GM12878 (cell line): ENCODE measurements at regions not wholly inside any gene's neighbourhood (a gene's known extent, or its start where the extent isn't known, plus 50 kb on each side); places are given as distances from the start of the nearest gene placed in this dataset.

ENCODE experiments used
- ATAC-seq: fragments of 200-7000 bp; cut with Tn5 transposase; 3 replicates; pipeline ENCODE4 v1.9.1; 2020; ENCODE audit warnings: mild to moderate bottlenecking, moderate library complexity
- BruUV-seq: library from RNA; stranded (reverse); fragments of 400-500 nt; replicated peaks from 2 replicates; lab custom pipeline; 2021; lab: Mats Ljungman, UMichigan
- CTCF ChIA-PET: fragments of 300-600 bp; sonication (Branson Sonifier 250); formaldehyde crosslinking; extraction: SDS; loops from one replicate; lab custom pipeline; 2021; ENCODE audit warnings: inconsistent platforms; lab: Yijun Ruan, JAX
- POLR2A ChIA-PET: fragments of 350-600 bp; formaldehyde crosslinking; extraction: SDS; loops from one replicate; lab custom pipeline; 2021; ENCODE audit warnings: inconsistent platforms; lab: Charles Lee
- RAD21 ChIA-PET: fragments of 300-600 bp; sonication (Branson Sonifier 250); formaldehyde crosslinking; loops from one replicate; lab custom pipeline; 2023; ENCODE audit warnings: antibody characterized with exemption; ENCODE audit not compliant: unreplicated experiment; lab: Charles Lee
- SMC1A ChIA-PET: fragments of 300-600 bp; sonication (Branson Sonifier 250); formaldehyde crosslinking; loops from one replicate; lab custom pipeline; 2023; ENCODE audit not compliant: unreplicated experiment, uncharacterized antibody; lab: Charles Lee
- DNase-seq: peaks from one replicate; pipeline ENCODE4 v3.0.0-alpha.2; 2011; ENCODE audit warnings: low read depth, low spot score
- FAIRE-seq: peaks from 3 replicates; lab custom pipeline; 2011; peaks lifted over from hg19 to GRCh38; lab: Jason Lieb, UNC
- H2AFZ ChIP-seq: 2 replicates; pipeline ENCODE4 v1.6.0; 2011; ENCODE audit warnings: low read depth, low read length, control low read depth; ENCODE audit not compliant: control insufficient read depth
- H3K27ac ChIP-seq: 2 replicates; pipeline ENCODE4 v1.5.1; 2011; ENCODE audit warnings: control low read depth; ENCODE audit not compliant: control insufficient read depth, insufficient read depth
- H3K27me3 ChIP-seq, 2 experiments: replicated peaks in 1 of 2; 2 replicates each; pipeline versions ENCODE4 v1.6.0 to v1.6.1; 2011; ENCODE audit warnings: low read length in 1 of 2; ENCODE audit not compliant: control insufficient read depth in 2 of 2, insufficient read depth in 2 of 2
- H3K36me3 ChIP-seq, 2 experiments: 2 replicates each; pipeline ENCODE4 v1.5.1; 2011; ENCODE audit warnings: low read length in 1 of 2; ENCODE audit not compliant: control insufficient read depth in 2 of 2, insufficient read depth in 2 of 2
- H3K4me1 ChIP-seq: 2 replicates; pipeline ENCODE4 v1.6.1; 2011; ENCODE audit warnings: mild to moderate bottlenecking, low read length, moderate library complexity, mixed read lengths; ENCODE audit not compliant: control insufficient read depth, insufficient read depth
- H3K4me2 ChIP-seq: 2 replicates; pipeline ENCODE4 v1.6.0; 2011; ENCODE audit warnings: control low read depth; ENCODE audit not compliant: control insufficient read depth, insufficient read depth
- H3K4me3 ChIP-seq: fragments of 200-600 bp; sonication (generic); 2 replicates; pipeline ENCODE4 v1.5.1; 2016
- H3K79me2 ChIP-seq: 2 replicates; pipeline ENCODE4 v1.6.0; 2011; ENCODE audit warnings: low read length; ENCODE audit not compliant: control insufficient read depth, insufficient read depth
- H3K9ac ChIP-seq: 2 replicates; pipeline ENCODE4 v1.8.0; 2011; ENCODE audit warnings: low read length, control low read depth, mixed read lengths; ENCODE audit not compliant: control insufficient read depth, insufficient read depth
- H3K9me3 ChIP-seq: replicated peaks from 3 replicates; pipeline ENCODE4 v1.5.1; 2011; ENCODE audit warnings: mild to moderate bottlenecking, low read length; ENCODE audit not compliant: control insufficient read depth, insufficient read depth
- H4K20me1 ChIP-seq: 2 replicates; pipeline ENCODE4 v1.6.0; 2011; ENCODE audit not compliant: control insufficient read depth, insufficient read depth
- BMI1 ChIP-seq: fragments of 450-650 bp; IDR thresholded peaks from 2 replicates; pipeline ENCODE4 v1.6.1; 2016; ENCODE audit warnings: mild to moderate bottlenecking, moderate library complexity, borderline replicate concordance
- GATAD2B ChIP-seq: fragments of 450-650 bp; conservative IDR thresholded peaks from 2 replicates; pipeline ENCODE4 v1.6.1; 2017; ENCODE audit warnings: low read depth, mild to moderate bottlenecking, moderate library complexity
- MLLT1 ChIP-seq: fragments of 450-650 bp; IDR thresholded peaks from 2 replicates; pipeline ENCODE4 v1.6.1; 2016; ENCODE audit warnings: mild to moderate bottlenecking
- MTA2 ChIP-seq: fragments of 450-650 bp; IDR thresholded peaks from 2 replicates; pipeline ENCODE4 v1.6.1; 2016; ENCODE audit warnings: low read depth, mild to moderate bottlenecking, moderate library complexity
- NKRF ChIP-seq: fragments of 450-650 bp; conservative IDR thresholded peaks from 2 replicates; pipeline ENCODE4 v1.6.1; 2017; ENCODE audit warnings: mild to moderate bottlenecking, moderate library complexity
- PAX8 ChIP-seq: fragments of 450-650 bp; IDR thresholded peaks from 2 replicates; pipeline ENCODE4 v1.6.1; 2017; ENCODE audit warnings: mild to moderate bottlenecking, moderate library complexity
- USF1 ChIP-seq: IDR thresholded peaks from 2 replicates; pipeline ENCODE4 v1.6.1; 2011; ENCODE audit warnings: borderline replicate concordance, low read depth, mild to moderate bottlenecking, moderate library complexity, mixed read lengths, low read length; ENCODE audit not compliant: insufficient read depth; ENCODE audit errors: extremely low read length
- WGBS: methylation state at CpG from one replicate; pipeline ENCODE4 v1.1.6; 2016; ENCODE audit warnings: low lambda C conversion rate; ENCODE audit not compliant: insufficient replicate concordance, insufficient coverage; ENCODE audit errors: missing lambda C conversion rate; 5-methylcytosine and 5-hydroxymethylcytosine counted together
- in situ Hi-C: fragments of 300-500 bp; cut with MboI; formaldehyde crosslinking; loops from 9 replicates; pipeline ENCODE4 v1.14.3; 2018; ENCODE audit warnings: mixed read lengths
- intact Hi-C: fragments of 100-400 bp; cut with micrococcal nuclease; formaldehyde crosslinking; loops from one replicate; pipeline ENCODE4 v1.14.2; 2022; ENCODE audit not compliant: unreplicated experiment
- TF ChIP-seq, protein P1 (sequence below): IDR thresholded peaks from 2 replicates; pipeline ENCODE4 v1.6.1; 2012; ENCODE audit warnings: low read depth, low read length, improper control_type of control experiment

DNA sequence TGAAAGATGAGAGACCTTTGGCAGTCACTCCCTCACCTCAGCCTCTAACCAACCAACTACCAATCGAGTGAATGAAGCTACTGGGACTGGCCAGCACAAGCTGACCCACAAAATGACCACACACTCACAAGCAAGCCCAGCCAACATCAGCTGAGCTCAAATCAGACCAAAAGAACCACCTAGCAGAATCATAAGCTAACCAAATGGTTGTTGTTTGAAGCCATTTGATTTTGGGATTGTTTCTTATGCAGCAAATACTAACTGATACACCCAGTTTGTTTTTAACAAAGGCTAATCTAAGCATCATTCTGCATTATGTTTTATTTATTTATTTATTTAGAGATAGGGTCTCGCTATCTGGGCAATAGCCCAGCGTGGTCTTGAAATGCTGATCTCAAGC lies 310.4 kb downstream of the SETD4 start:
- ATAC-seq = no peak
- 1% methylated on average over 3 of the region's 3 CpGs for WGBS

GRCh38 chr21:35748678-35749314 lies 311.5 kb downstream of the SETD4 start:
- Histone ChIP-seq H3K9me3 (no peaks in the 10 kb centered on the region), H2AFZ (no peak overlapping the region), H3K4me1 (no peaks in the 10 kb centered on the region), H3K36me3 (no peaks in the 10 kb centered on the region), H3K4me2 (no peak overlapping the region), H3K9ac (no peak overlapping the region), H3K27ac (no peak overlapping the region), H4K20me1 (no peaks in the 10 kb centered on the region), H3K4me3 (no peak overlapping the region), H3K27me3 (no peaks in the 10 kb centered on the region), H3K79me2 (no peaks in the 10 kb centered on the region)
- ChIA-PET RAD21 (no interaction called here), CTCF (interaction anchor here (1.2 kb wide), 1 partner anchor 91 kb away, joined by 4 read pairs; no protein-coding TSS in a partner anchor), SMC1A (no interaction called here), POLR2A (no interaction called here)
- WGBS = 0% methylated on average over 3 of the region's 3 CpGs
- BruUV-seq = no TSS peak
- intact Hi-C loops (no loop called here), in situ Hi-C loops (no loop called here)
- FAIRE-seq = no peak
- DNase-seq = no peak
- no peak for ATAC-seq
- TF ChIP-seq USF1 (no peak), MLLT1 (no peak), GATAD2B (no peak), BMI1 (no peak), NKRF (no peak)
- TF ChIP-seq, protein P1, sequence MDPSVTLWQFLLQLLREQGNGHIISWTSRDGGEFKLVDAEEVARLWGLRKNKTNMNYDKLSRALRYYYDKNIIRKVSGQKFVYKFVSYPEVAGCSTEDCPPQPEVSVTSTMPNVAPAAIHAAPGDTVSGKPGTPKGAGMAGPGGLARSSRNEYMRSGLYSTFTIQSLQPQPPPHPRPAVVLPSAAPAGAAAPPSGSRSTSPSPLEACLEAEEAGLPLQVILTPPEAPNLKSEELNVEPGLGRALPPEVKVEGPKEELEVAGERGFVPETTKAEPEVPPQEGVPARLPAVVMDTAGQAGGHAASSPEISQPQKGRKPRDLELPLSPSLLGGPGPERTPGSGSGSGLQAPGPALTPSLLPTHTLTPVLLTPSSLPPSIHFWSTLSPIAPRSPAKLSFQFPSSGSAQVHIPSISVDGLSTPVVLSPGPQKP = no peak

More for the DNA sequence above, 310.4 kb downstream of the SETD4 start:
- no peak overlapping the region for H3K4me2 ChIP-seq
- no peaks in the 10 kb centered on the region for H3K4me1 ChIP-seq
- intact Hi-C loops = no loop called here
- no peaks in the 10 kb centered on the region for H3K9me3 ChIP-seq
- H3K27me3 ChIP-seq = no peaks in the 10 kb centered on the region
- TF ChIP-seq MTA2 (no peak), PAX8 (no peak)
- no peak for DNase-seq
- no peaks in the 10 kb centered on the region for H4K20me1 ChIP-seq
- RAD21 ChIA-PET = no interaction called here
- no TSS peak for BruUV-seq
- no peak overlapping the region for H2AFZ ChIP-seq
- SMC1A ChIA-PET = no interaction called here
- no peaks in the 10 kb centered on the region for H3K36me3 ChIP-seq
- no peaks in the 10 kb centered on the region for H3K79me2 ChIP-seq
- no peak for FAIRE-seq
- H3K27ac ChIP-seq = no peak overlapping the region
- no peak overlapping the region for H3K9ac ChIP-seq
- POLR2A ChIA-PET = no interaction called here
- CTCF ChIA-PET = interaction anchor here (1.1 kb wide), 1 partner anchor 9 kb away, joined by 4 read pairs; no protein-coding TSS in a partner anchor
- in situ Hi-C loops = no loop called here
- no peak overlapping the region for H3K4me3 ChIP-seq
